ENCODE measurements at regions not wholly inside any gene's neighbourhood (a gene's known extent, or its start where the extent isn't known, plus 50 kb on each side); places are given as distances from the start of the nearest gene placed in this dataset.

GRCh38 chr5:130462516-130462915, 558.3 kb downstream of the CHSY3 start (continued):
- TF ChIP-seq USF1 (CRISPR knock-in tag; IDR thresholded peaks at IDR 0.05): no peak

- TF ChIP-seq, protein P1, sequence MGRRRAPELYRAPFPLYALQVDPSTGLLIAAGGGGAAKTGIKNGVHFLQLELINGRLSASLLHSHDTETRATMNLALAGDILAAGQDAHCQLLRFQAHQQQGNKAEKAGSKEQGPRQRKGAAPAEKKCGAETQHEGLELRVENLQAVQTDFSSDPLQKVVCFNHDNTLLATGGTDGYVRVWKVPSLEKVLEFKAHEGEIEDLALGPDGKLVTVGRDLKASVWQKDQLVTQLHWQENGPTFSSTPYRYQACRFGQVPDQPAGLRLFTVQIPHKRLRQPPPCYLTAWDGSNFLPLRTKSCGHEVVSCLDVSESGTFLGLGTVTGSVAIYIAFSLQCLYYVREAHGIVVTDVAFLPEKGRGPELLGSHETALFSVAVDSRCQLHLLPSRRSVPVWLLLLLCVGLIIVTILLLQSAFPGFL (CRISPR knock-in tag; IDR thresholded peaks at IDR 0.05; ENCODE audit: borderline replicate concordance): no peak
- no peak for TF ChIP-seq ZNF263 (CRISPR knock-in tag; IDR thresholded peaks at IDR 0.05; ENCODE audit: low read depth)
- TF ChIP-seq ESRRA (CRISPR knock-in tag; IDR thresholded peaks at IDR 0.05; ENCODE audit: borderline replicate concordance): no peak
- TF ChIP-seq CDX4 (CRISPR knock-in tag; IDR thresholded peaks at IDR 0.05; ENCODE audit: borderline replicate concordance): no peak
- no peak for TF ChIP-seq CREB1 (CRISPR knock-in tag; IDR thresholded peaks at IDR 0.05)
- no peak for TF ChIP-seq MYBL2 (CRISPR knock-in tag; IDR thresholded peaks at IDR 0.05)
- no peak for TF ChIP-seq EMX1 (CRISPR knock-in tag; IDR thresholded peaks at IDR 0.05)
- no peak for TF ChIP-seq HMGA2 (CRISPR knock-in tag; IDR thresholded peaks at IDR 0.05)
- TF ChIP-seq ZNF512 (CRISPR knock-in tag; IDR thresholded peaks at IDR 0.05; ENCODE audit: borderline replicate concordance): no peak
- no peak for TF ChIP-seq SMAD3 (CRISPR knock-in tag; IDR thresholded peaks at IDR 0.05; ENCODE audit: borderline replicate concordance)
- TF ChIP-seq GTF2I (CRISPR knock-in tag; conservative IDR thresholded peaks at IDR 0.05): no peak
- TF ChIP-seq, protein P2, sequence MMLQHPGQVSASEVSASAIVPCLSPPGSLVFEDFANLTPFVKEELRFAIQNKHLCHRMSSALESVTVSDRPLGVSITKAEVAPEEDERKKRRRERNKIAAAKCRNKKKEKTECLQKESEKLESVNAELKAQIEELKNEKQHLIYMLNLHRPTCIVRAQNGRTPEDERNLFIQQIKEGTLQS (CRISPR knock-in tag; conservative IDR thresholded peaks at IDR 0.05): no peak
- TF ChIP-seq ZNF232 (CRISPR knock-in tag; IDR thresholded peaks at IDR 0.05): no peak
- TF ChIP-seq RORB (CRISPR knock-in tag; IDR thresholded peaks at IDR 0.05): no peak
- no peak for TF ChIP-seq ZNF317 (CRISPR knock-in tag; IDR thresholded peaks at IDR 0.05; ENCODE audit: borderline replicate concordance, low read depth)
- Mint-ChIP-seq H3K4me1 (no peaks in the 10 kb centered on the region), H3K4me3 (no peak overlapping the region), H3K9me3 (peaks cover 52% of the 10 kb centered on the region), H3K36me3 (peaks cover 27% of the 10 kb centered on the region), H3K27me3 (ENCODE audit: low read depth) (no peaks in the 10 kb centered on the region), H3K27ac (no peak overlapping the region)
- ChIA-PET CTCF (no interaction called here), POLR2A (no interaction called here)
- DNase-seq (ENCODE audit: low spot score): no peak
- ATAC-seq: no peak
These were observed 550.9 kb downstream of the CHSY3 start for GRCh38 chr5:130455175-130455574.

DNA sequence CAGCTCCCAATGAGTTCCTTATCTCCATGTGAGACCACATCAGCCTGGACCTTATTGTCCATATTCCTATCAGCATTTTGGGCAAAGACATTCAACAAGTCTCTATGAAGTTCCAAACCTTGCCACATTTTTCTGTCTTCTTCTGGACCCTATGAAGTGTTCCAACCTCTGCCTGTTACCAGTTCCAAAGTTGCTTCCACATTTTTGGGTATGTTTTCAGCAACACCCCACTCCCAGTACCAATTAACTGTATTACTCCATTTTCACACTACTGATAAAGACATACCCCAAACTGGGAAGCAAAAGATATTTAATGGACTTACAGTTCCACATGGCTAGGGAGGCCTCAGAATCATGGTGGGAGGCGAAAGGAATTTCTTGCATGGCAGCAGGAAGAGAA, 548.5 kb downstream of the CHSY3 start:
- POLR2A ChIA-PET: no interaction called here
- H3K36me3 Mint-ChIP-seq: peaks cover 17% of the 10 kb centered on the region

More for the DNA sequence above, 548.5 kb downstream of the CHSY3 start:
- CTCF ChIA-PET: no interaction called here
- H3K4me3 Mint-ChIP-seq: no peak overlapping the region
- no peaks in the 10 kb centered on the region for H3K4me1 Mint-ChIP-seq
- H3K27me3 Mint-ChIP-seq (ENCODE audit: low read depth): no peaks in the 10 kb centered on the region
- H3K27ac Mint-ChIP-seq: no peak overlapping the region
- DNase-seq (ENCODE audit: low spot score) (no peak), ATAC-seq (no peak)
- H3K9me3 Mint-ChIP-seq: peaks cover 42% of the 10 kb centered on the region
- TF ChIP-seq OVOL2 (CRISPR knock-in tag; IDR thresholded peaks at IDR 0.05; ENCODE audit: borderline replicate concordance): no peak
- TF ChIP-seq, protein P1 (CRISPR knock-in tag; IDR thresholded peaks at IDR 0.05; ENCODE audit: borderline replicate concordance): no peak
- no peak for TF ChIP-seq ZNF138 (CRISPR knock-in tag; conservative IDR thresholded peaks at IDR 0.05)
- TF ChIP-seq, protein P3, sequence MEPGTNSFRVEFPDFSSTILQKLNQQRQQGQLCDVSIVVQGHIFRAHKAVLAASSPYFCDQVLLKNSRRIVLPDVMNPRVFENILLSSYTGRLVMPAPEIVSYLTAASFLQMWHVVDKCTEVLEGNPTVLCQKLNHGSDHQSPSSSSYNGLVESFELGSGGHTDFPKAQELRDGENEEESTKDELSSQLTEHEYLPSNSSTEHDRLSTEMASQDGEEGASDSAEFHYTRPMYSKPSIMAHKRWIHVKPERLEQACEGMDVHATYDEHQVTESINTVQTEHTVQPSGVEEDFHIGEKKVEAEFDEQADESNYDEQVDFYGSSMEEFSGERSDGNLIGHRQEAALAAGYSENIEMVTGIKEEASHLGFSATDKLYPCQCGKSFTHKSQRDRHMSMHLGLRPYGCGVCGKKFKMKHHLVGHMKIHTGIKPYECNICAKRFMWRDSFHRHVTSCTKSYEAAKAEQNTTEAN (CRISPR knock-in tag; IDR thresholded peaks at IDR 0.05): no peak
- TF ChIP-seq ZNF281 (CRISPR knock-in tag; IDR thresholded peaks at IDR 0.05): no peak
- no peak for TF ChIP-seq IRF1 (CRISPR knock-in tag; IDR thresholded peaks at IDR 0.05)
- no peak for TF ChIP-seq ATF1 (CRISPR knock-in tag; IDR thresholded peaks at IDR 0.05)
- TF ChIP-seq, protein P4, sequence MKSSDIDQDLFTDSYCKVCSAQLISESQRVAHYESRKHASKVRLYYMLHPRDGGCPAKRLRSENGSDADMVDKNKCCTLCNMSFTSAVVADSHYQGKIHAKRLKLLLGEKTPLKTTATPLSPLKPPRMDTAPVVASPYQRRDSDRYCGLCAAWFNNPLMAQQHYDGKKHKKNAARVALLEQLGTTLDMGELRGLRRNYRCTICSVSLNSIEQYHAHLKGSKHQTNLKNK (CRISPR knock-in tag; IDR thresholded peaks at IDR 0.05): no peak
